ENCODE measurements at regions not wholly inside any gene's neighbourhood (a gene's known extent, or its start where the extent isn't known, plus 50 kb on each side); places are given as distances from the start of the nearest gene placed in this dataset.

- H3K27me3 Mint-ChIP-seq (ENCODE audit: insufficient read depth) = no peaks in the 10 kb centered on the region
- no peaks in the 10 kb centered on the region for H3K36me3 Mint-ChIP-seq (ENCODE audit: low read depth)
- peaks cover 49% of the 10 kb centered on the region for H3K9me3 Mint-ChIP-seq
- no peaks in the 10 kb centered on the region for H3K9me3 ChIP-seq (ENCODE audit: control insufficient read depth, low read length)
- H3K9ac ChIP-seq (ENCODE audit: extremely low read depth, low read length, poor library complexity, severe bottlenecking) = no peak overlapping the region
- WGBS, 2 experiments (ENCODE audit: insufficient coverage in 1 of 2, insufficient read length in 1 of 2) = 59 to 82% methylated on average over 2 to 7 of the region's 7 CpGs
- H3K4me3 ChIP-seq (ENCODE audit: low read length) = no peak overlapping the region
- no peak overlapping the region for H3K4me3 Mint-ChIP-seq
- H3K36me3 ChIP-seq (ENCODE audit: control insufficient read depth, insufficient read depth, low read length) = no peaks in the 10 kb centered on the region
- no peak for TF ChIP-seq CTCF (conservative IDR thresholded peaks at IDR 0.05)
- H3K27ac ChIP-seq (ENCODE audit: low read depth, low read length) = no peak overlapping the region
- H3K4me1 ChIP-seq (ENCODE audit: control insufficient read depth, insufficient read depth, low read length) = no peaks in the 10 kb centered on the region
- H3K27ac Mint-ChIP-seq = no peak overlapping the region
- DNase-seq = no peak
- peaks cover 7% of the 10 kb centered on the region for H3K4me1 Mint-ChIP-seq
- no peaks in the 10 kb centered on the region for H3K27me3 ChIP-seq (ENCODE audit: control insufficient read depth, insufficient read depth, low read length, poor library complexity, severe bottlenecking)
These were observed 383.7 kb downstream of the IDS start for GRCh38 chrX:149121206-149121920.

- peaks cover 50% of the 10 kb centered on the region for H3K9me3 Mint-ChIP-seq
- DNase-seq = peak; percentile 44
- no peak overlapping the region for H3K9ac ChIP-seq (ENCODE audit: extremely low read depth, low read length, poor library complexity, severe bottlenecking)
- H3K36me3 ChIP-seq (ENCODE audit: control insufficient read depth, insufficient read depth, low read length) = no peaks in the 10 kb centered on the region
- no peak overlapping the region for H3K27ac Mint-ChIP-seq
- no peaks in the 10 kb centered on the region for H3K4me1 ChIP-seq (ENCODE audit: control insufficient read depth, insufficient read depth, low read length)
- TF ChIP-seq CTCF (conservative IDR thresholded peaks at IDR 0.05) = peak; percentile 19
- 23% methylated on average over 2 of the region's 2 CpGs; no CpG with 5 or more reads in 1 of the 2 experiments for WGBS, 2 experiments (ENCODE audit: insufficient coverage in 1 of 2, insufficient read length in 1 of 2)
- no peaks in the 10 kb centered on the region for H3K27me3 ChIP-seq (ENCODE audit: control insufficient read depth, insufficient read depth, low read length, poor library complexity, severe bottlenecking)
- H3K4me3 ChIP-seq (ENCODE audit: low read length) = no peak overlapping the region
- H3K4me1 Mint-ChIP-seq = peaks cover 7% of the 10 kb centered on the region
- no peak overlapping the region for H3K4me3 Mint-ChIP-seq
- no peaks in the 10 kb centered on the region for H3K9me3 ChIP-seq (ENCODE audit: control insufficient read depth, low read length)
- no peak overlapping the region for H3K27ac ChIP-seq (ENCODE audit: low read depth, low read length)
- no peaks in the 10 kb centered on the region for H3K36me3 Mint-ChIP-seq (ENCODE audit: low read depth)
- no peaks in the 10 kb centered on the region for H3K27me3 Mint-ChIP-seq (ENCODE audit: insufficient read depth)
These were observed 384.6 kb downstream of the IDS start for GRCh38 chrX:149120459-149120858.

- no peaks in the 10 kb centered on the region for H3K27me3 ChIP-seq (ENCODE audit: control insufficient read depth, insufficient read depth, low read length, poor library complexity, severe bottlenecking)
- DNase-seq = no peak
- Mint-ChIP-seq H3K27ac (no peak overlapping the region), H3K27me3 (ENCODE audit: insufficient read depth) (no peaks in the 10 kb centered on the region), H3K36me3 (ENCODE audit: low read depth) (no peaks in the 10 kb centered on the region), H3K4me1 (no peaks in the 10 kb centered on the region), H3K4me3 (no peak overlapping the region), H3K9me3 (peaks cover 73% of the 10 kb centered on the region)
- no peak for TF ChIP-seq CTCF (conservative IDR thresholded peaks at IDR 0.05)
- no peak overlapping the region for H3K27ac ChIP-seq (ENCODE audit: low read depth, low read length)
- H3K36me3 ChIP-seq (ENCODE audit: control insufficient read depth, insufficient read depth, low read length) = no peaks in the 10 kb centered on the region
- no peaks in the 10 kb centered on the region for H3K9me3 ChIP-seq (ENCODE audit: control insufficient read depth, low read length)
- H3K9ac ChIP-seq (ENCODE audit: extremely low read depth, low read length, poor library complexity, severe bottlenecking) = no peak overlapping the region
- 60 to 81% methylated on average over 1 to 4 of the region's 4 CpGs for WGBS, 2 experiments (ENCODE audit: insufficient coverage in 1 of 2, insufficient read length in 1 of 2)
- no peak overlapping the region for H3K4me3 ChIP-seq (ENCODE audit: low read length)
- H3K4me1 ChIP-seq (ENCODE audit: control insufficient read depth, insufficient read depth, low read length) = no peaks in the 10 kb centered on the region
These were observed 390.2 kb downstream of the IDS start for GRCh38 chrX:149114874-149115273.
